MM.1S (cell line): ENCODE measurements at regions not wholly inside any gene's neighbourhood (a gene's known extent, or its start where the extent isn't known, plus 50 kb on each side); places are given as distances from the start of the nearest gene placed in this dataset.

ENCODE experiments used
- CTCF ChIP-seq: fragments of 300-600 bp; sonication (generic); IDR thresholded peaks from 2 replicates; pipeline ENCODE4 v1.5.1; 2016; ENCODE audit warnings: antibody characterized with exemption, low read length, mixed read lengths
- EZH2phosphoT487 ChIP-seq: fragments of 300-600 bp; sonication (generic); IDR thresholded peaks from 2 replicates; pipeline ENCODE4 v1.6.1; 2018; ENCODE audit warnings: antibody characterized with exemption, low read length

GRCh38 chr7:159231017-159231416 is 86.3 kb upstream of the VIPR2 start:
- no peak for TF ChIP-seq CTCF
- no peak for TF ChIP-seq EZH2phosphoT487
